ENCODE measurements at regions not wholly inside any gene's neighbourhood (a gene's known extent, or its start where the extent isn't known, plus 50 kb on each side); places are given as distances from the start of the nearest gene placed in this dataset.

GRCh38 chr5:135648116-135648515 lies 69.3 kb upstream of the CXCL14 start:
- no peak for TF ChIP-seq TAF1 (conservative IDR thresholded peaks at IDR 0.05)
- TF ChIP-seq ZBTB33 (IDR thresholded peaks at IDR 0.05): no peak
- TF ChIP-seq SP1 (IDR thresholded peaks at IDR 0.05): no peak
- no peak for TF ChIP-seq CTCF (IDR thresholded peaks at IDR 0.05; ENCODE audit: low read depth, low read length, missing input control)
- TF ChIP-seq YY1 (IDR thresholded peaks at IDR 0.05): no peak
- no peak for TF ChIP-seq RAD21 (IDR thresholded peaks at IDR 0.05)
- TF ChIP-seq FOXA1 (IDR thresholded peaks at IDR 0.05): no peak
- no peak for TF ChIP-seq REST (IDR thresholded peaks at IDR 0.05)

Measured in liver (tissue), 3 donors.